Gastrocnemius medialis (tissue), 4 donors: ENCODE measurements at regions not wholly inside any gene's neighbourhood (a gene's known extent, or its start where the extent isn't known, plus 50 kb on each side); places are given as distances from the start of the nearest gene placed in this dataset.

ENCODE experiments used
- POLR2A ChIP-seq, 2 donors: fragments of 450-650 bp; IDR thresholded peaks; one replicate each; pipeline ENCODE4 v1.6.1; 2017; ENCODE audit warnings: antibody characterized with exemption in 2 of 2, mild to moderate bottlenecking in 2 of 2, moderate library complexity in 2 of 2
- TF ChIP-seq, protein P1 (sequence below), 5 experiments: fragments of 450-650 bp in 3 of 5; fragments of 200-600 bp in 2 of 5; sonication (generic) in 2 of 5; IDR thresholded peaks in 4 of 5; conservative IDR thresholded peaks in 1 of 5; 1 replicate in 4 of 5; 2 replicates in 1 of 5; pipeline ENCODE4 v1.5.1; 2016 to 2019; ENCODE audit warnings: antibody characterized with exemption in 5 of 5, mild to moderate bottlenecking in 3 of 5, moderate library complexity in 3 of 5

DNA sequence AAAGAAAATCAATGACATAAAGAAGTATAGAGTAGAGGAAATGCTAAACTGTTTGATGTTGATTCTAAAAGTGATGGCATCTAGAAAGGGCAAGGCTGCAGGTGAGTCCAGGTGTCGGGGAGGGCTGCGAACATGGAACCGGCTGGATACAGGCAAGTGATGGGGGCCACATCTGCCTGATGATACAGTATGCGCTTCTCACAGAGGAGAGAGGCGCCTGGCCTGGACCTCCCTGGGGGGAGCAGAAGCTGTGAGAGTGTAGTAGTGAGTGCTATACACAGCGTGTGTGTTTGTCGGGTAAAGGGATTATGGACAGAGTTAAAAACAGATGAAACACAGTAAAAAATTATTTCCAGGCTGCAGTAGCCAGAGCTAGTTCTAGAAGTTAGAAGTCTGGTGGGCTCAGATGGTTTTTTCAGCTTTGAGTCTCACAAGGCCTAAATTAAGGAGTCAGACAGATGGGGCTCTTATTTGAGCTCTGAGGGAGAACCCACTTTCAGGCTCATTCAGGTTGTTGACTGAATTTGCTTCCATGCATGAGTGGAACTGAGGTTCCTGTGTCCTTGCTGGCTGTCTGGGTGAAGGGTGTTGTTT, 195.8 kb upstream of the ARG1 start:
- TF ChIP-seq, protein P1, sequence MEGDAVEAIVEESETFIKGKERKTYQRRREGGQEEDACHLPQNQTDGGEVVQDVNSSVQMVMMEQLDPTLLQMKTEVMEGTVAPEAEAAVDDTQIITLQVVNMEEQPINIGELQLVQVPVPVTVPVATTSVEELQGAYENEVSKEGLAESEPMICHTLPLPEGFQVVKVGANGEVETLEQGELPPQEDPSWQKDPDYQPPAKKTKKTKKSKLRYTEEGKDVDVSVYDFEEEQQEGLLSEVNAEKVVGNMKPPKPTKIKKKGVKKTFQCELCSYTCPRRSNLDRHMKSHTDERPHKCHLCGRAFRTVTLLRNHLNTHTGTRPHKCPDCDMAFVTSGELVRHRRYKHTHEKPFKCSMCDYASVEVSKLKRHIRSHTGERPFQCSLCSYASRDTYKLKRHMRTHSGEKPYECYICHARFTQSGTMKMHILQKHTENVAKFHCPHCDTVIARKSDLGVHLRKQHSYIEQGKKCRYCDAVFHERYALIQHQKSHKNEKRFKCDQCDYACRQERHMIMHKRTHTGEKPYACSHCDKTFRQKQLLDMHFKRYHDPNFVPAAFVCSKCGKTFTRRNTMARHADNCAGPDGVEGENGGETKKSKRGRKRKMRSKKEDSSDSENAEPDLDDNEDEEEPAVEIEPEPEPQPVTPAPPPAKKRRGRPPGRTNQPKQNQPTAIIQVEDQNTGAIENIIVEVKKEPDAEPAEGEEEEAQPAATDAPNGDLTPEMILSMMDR (IDR thresholded peaks at IDR 0.05 in 4 of 5, conservative IDR thresholded peaks at IDR 0.05 in 1 of 5) = no peak
- TF ChIP-seq POLR2A (IDR thresholded peaks at IDR 0.05) = no peak
